Erythroblast (primary cell): ENCODE measurements at regions not wholly inside any gene's neighbourhood (a gene's known extent, or its start where the extent isn't known, plus 50 kb on each side); places are given as distances from the start of the nearest gene placed in this dataset.

Experiments
- GATA1 ChIP-seq: IDR thresholded peaks from 2 replicates; pipeline ENCODE4 v1.6.1; 2011; ENCODE audit warnings: low read depth, mild to moderate bottlenecking, control low read depth, low read length, moderate library complexity
- POLR2A ChIP-seq: IDR thresholded peaks from 2 replicates; pipeline ENCODE4 v1.6.1; 2011; ENCODE audit warnings: mild to moderate bottlenecking, low read length

DNA sequence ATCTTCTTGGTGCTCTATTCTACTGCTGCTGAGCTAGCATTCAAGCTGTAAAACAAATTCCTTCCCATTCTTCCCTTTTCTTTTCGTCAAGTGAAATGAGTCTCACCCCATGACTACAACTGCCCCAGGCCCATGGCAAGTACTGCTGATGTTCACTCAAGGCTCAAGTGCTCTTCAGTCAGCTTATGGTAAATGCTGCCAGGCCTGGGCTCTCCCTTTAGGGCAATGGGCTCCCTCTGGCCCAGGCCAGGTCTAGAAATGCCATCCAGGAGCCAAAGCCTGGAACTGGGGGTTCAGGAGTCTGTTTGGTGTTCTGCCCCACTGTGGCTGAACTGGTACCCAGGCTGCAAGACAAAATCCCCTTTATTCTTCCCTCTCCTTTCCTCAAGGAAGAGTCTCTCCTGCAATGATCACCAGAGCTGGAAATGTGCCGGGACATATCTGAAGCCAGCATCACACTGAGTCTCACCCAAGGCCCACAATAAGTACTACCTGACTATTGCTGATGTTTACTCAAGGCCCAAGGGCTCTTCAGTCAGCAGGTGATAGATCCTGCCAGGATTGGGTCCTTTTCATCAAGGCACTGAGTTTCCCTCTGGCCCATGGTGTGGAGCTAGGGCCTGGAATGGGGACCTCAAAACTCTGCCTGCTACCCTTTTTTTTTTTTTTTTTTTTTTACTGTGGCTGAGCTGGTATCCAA lies 205.0 kb upstream of the STAC start:
- no peak for TF ChIP-seq POLR2A
- no peak for TF ChIP-seq GATA1
